H1 (cell line): ENCODE measurements at regions not wholly inside any gene's neighbourhood (a gene's known extent, or its start where the extent isn't known, plus 50 kb on each side); places are given as distances from the start of the nearest gene placed in this dataset.

Experiments used
- CTCF ChIA-PET: fragments of 300-600 bp; sonication (Branson Sonifier 250); formaldehyde crosslinking; loops from one replicate; lab custom pipeline; 2021; ENCODE audit not compliant: partially characterized antibody; lab: Charles Lee
- POLR2A ChIA-PET: fragments of 300-600 bp; sonication (Branson Sonifier 250); formaldehyde crosslinking; loops from one replicate; lab custom pipeline; 2021; ENCODE audit warnings: inconsistent platforms; ENCODE audit not compliant: partially characterized antibody; lab: Charles Lee
- DNase-seq, 2 experiments: peaks; one replicate each; pipeline versions ENCODE4 v3.0.0 to v3.0.0-alpha.2; 2010 to 2022; ENCODE audit warnings: low spot score in 2 of 2, low read depth in 1 of 2, mixed read lengths in 1 of 2
- FAIRE-seq: peaks from 2 replicates; lab custom pipeline; 2011; peaks lifted over from hg19 to GRCh38; lab: Jason Lieb, UNC
- H2AFZ ChIP-seq: 2 replicates; pipeline ENCODE4 v1.8.1; 2012; ENCODE audit warnings: low read length, inconsistent platforms
- H2AK5ac ChIP-seq: 2 replicates; pipeline ENCODE4 v1.6.1; 2013; ENCODE audit warnings: low read depth, low read length
- H2BK120ac ChIP-seq: replicated peaks from 2 replicates; pipeline ENCODE3; 2013; ENCODE audit warnings: low read depth, low read length, inconsistent platforms
- H2BK12ac ChIP-seq: 2 replicates; pipeline ENCODE4 v1.6.1; 2013; ENCODE audit warnings: low read depth, low read length
- H2BK15ac ChIP-seq: 2 replicates; pipeline ENCODE4 v1.6.1; 2013; ENCODE audit warnings: low read length
- H2BK20ac ChIP-seq: 2 replicates; pipeline ENCODE4 v1.6.1; 2013; ENCODE audit warnings: low read length
- H2BK5ac ChIP-seq: 2 replicates; pipeline ENCODE4 v1.6.1; 2013; ENCODE audit warnings: low read depth, low read length
- H3K14ac ChIP-seq: 2 replicates; pipeline ENCODE4 v1.6.1; 2013; ENCODE audit warnings: inconsistent platforms; ENCODE audit not compliant: insufficient read length
- H3K18ac ChIP-seq: 2 replicates; pipeline ENCODE4 v1.6.1; 2013; ENCODE audit warnings: low read length; ENCODE audit errors: extremely low read depth
- H3K23ac ChIP-seq: 2 replicates; pipeline ENCODE4 v1.6.1; 2013; ENCODE audit warnings: inconsistent platforms; ENCODE audit not compliant: insufficient read length
- H3K23me2 ChIP-seq: 2 replicates; pipeline ENCODE4 v1.6.1; 2013; ENCODE audit warnings: low read depth, low read length
- H3K27ac ChIP-seq: 2 replicates; pipeline ENCODE4 v1.6.1; 2011; ENCODE audit warnings: low read depth, low read length, inconsistent platforms
- H3K27me3 ChIP-seq, 4 experiments: replicated peaks in 1 of 4; 1 replicate in 1 of 4; 2 replicates in 3 of 4; pipeline versions ENCODE4 v1.6.1 to v1.8.1; 2011 to 2013; ENCODE audit warnings: low read length in 3 of 4, mild to moderate bottlenecking in 3 of 4, inconsistent platforms in 2 of 4, mixed read lengths in 2 of 4, moderate library complexity in 1 of 4; ENCODE audit not compliant: control insufficient read depth in 3 of 4, insufficient read depth in 3 of 4; ENCODE audit errors: extremely low read depth in 1 of 4
- H3K36me3 ChIP-seq, 4 experiments: 2 replicates each; pipeline versions ENCODE4 v1.6.1 to v1.8.1; 2011 to 2013; ENCODE audit warnings: mild to moderate bottlenecking in 4 of 4, low read length in 3 of 4, moderate library complexity in 2 of 4, control low read depth in 1 of 4, inconsistent platforms in 1 of 4; ENCODE audit not compliant: insufficient read depth in 4 of 4, control insufficient read depth in 2 of 4
- H3K4ac ChIP-seq: replicated peaks from 2 replicates; pipeline ENCODE3; 2013; ENCODE audit warnings: low read length, low read depth, mixed read lengths, inconsistent platforms; ENCODE audit not compliant: insufficient read length
- H3K4me1 ChIP-seq, 4 experiments: replicated peaks in 1 of 4; 1 replicate in 1 of 4; 2 replicates in 3 of 4; pipeline versions ENCODE4 v1.6.1 to v1.8.1; 2011 to 2013; ENCODE audit warnings: low read length in 3 of 4, inconsistent platforms in 2 of 4, mixed read lengths in 1 of 4; ENCODE audit not compliant: insufficient read depth in 4 of 4, control insufficient read depth in 3 of 4
- H3K4me2 ChIP-seq, 2 experiments: 2 replicates each; pipeline versions ENCODE4 v1.6.1 to v1.8.1; 2011 to 2013; ENCODE audit warnings: low read depth in 2 of 2, low read length in 2 of 2, control low read depth in 1 of 2, inconsistent platforms in 1 of 2, mild to moderate bottlenecking in 1 of 2; ENCODE audit not compliant: insufficient read depth in 1 of 2
- H3K4me3 ChIP-seq, 4 experiments: fragments of 200-600, 300-600 bp in 1 of 4; sonication (generic), shearing (Covaris generic), sonication (Bioruptor Twin) in 1 of 4; 2 replicates each; pipeline versions ENCODE4 v1.5.1 to v1.8.1; 2011 to 2016; ENCODE audit warnings: low read length in 4 of 4, low read depth in 3 of 4, control low read depth in 2 of 4, inconsistent platforms in 2 of 4, mild to moderate bottlenecking in 2 of 4, mixed read lengths in 1 of 4, moderate library complexity in 1 of 4; ENCODE audit not compliant: insufficient read depth in 2 of 4; ENCODE audit errors: extremely low read depth in 1 of 4
- H3K56ac ChIP-seq: replicated peaks from 2 replicates; pipeline ENCODE3; 2013; ENCODE audit warnings: low read depth, mild to moderate bottlenecking, mixed read lengths, low read length, inconsistent platforms; ENCODE audit not compliant: insufficient read length
- H3K79me1 ChIP-seq: 2 replicates; pipeline ENCODE4 v1.6.1; 2013; ENCODE audit warnings: low read depth, low read length, control low read depth
- H3K79me2 ChIP-seq, 2 experiments: 2 replicates each; pipeline versions ENCODE4 v1.6.1 to v1.8.1; 2012 to 2013; ENCODE audit warnings: low read length in 2 of 2, mild to moderate bottlenecking in 2 of 2, inconsistent platforms in 1 of 2; ENCODE audit not compliant: insufficient read depth in 2 of 2, control insufficient read depth in 1 of 2
- H3K9ac ChIP-seq, 4 experiments: replicated peaks in 1 of 4; 1 replicate in 1 of 4; 2 replicates in 3 of 4; pipeline versions ENCODE4 v1.6.1 to v1.8.1; 2011 to 2013; ENCODE audit warnings: low read depth in 3 of 4, low read length in 3 of 4, control low read depth in 2 of 4, mild to moderate bottlenecking in 2 of 4, moderate library complexity in 2 of 4, inconsistent platforms in 1 of 4; ENCODE audit errors: extremely low read depth in 1 of 4
- H3K9me3 ChIP-seq, 2 experiments: 2 replicates each; pipeline versions ENCODE4 v1.6.1 to v1.8.1; 2012 to 2013; ENCODE audit warnings: mild to moderate bottlenecking in 2 of 2, moderate library complexity in 2 of 2, control low read depth in 1 of 2, inconsistent platforms in 1 of 2, low read depth in 1 of 2, low read length in 1 of 2, mixed read lengths in 1 of 2; ENCODE audit not compliant: insufficient read depth in 2 of 2
- H4K20me1 ChIP-seq, 2 experiments: replicated peaks in 1 of 2; 2 replicates each; pipeline versions ENCODE3 to v1.8.1; 2011 to 2013; ENCODE audit warnings: inconsistent platforms in 2 of 2, low read length in 2 of 2, mild to moderate bottlenecking in 1 of 2; ENCODE audit not compliant: insufficient read depth in 2 of 2, control insufficient read depth in 1 of 2
- H4K5ac ChIP-seq: 2 replicates; pipeline ENCODE4 v1.6.1; 2013; ENCODE audit warnings: low read length, low read depth, mixed read lengths, inconsistent platforms; ENCODE audit not compliant: insufficient read length
- H4K8ac ChIP-seq: 2 replicates; pipeline ENCODE4 v1.8.0; 2013; ENCODE audit warnings: mild to moderate bottlenecking, moderate library complexity, low read length, inconsistent platforms; ENCODE audit not compliant: insufficient read depth; ENCODE audit errors: extremely low read depth
- H4K91ac ChIP-seq: replicated peaks from 2 replicates; pipeline ENCODE3; 2013; ENCODE audit warnings: low read length, mixed read lengths, inconsistent platforms; ENCODE audit not compliant: insufficient read length
- FOSL1 ChIP-seq: IDR thresholded peaks from 2 replicates; pipeline ENCODE4 v1.6.1; 2011; ENCODE audit warnings: mild to moderate bottlenecking, low read depth, low read length, moderate library complexity; ENCODE audit not compliant: insufficient read depth
- HDAC6 ChIP-seq: IDR thresholded peaks from one replicate; pipeline ENCODE4 v1.7.1; 2012; ENCODE audit warnings: low read depth, mild to moderate bottlenecking, inconsistent platforms, low read length, moderate library complexity
- NANOG ChIP-seq: IDR thresholded peaks from 2 replicates; pipeline ENCODE4 v1.6.1; 2011; ENCODE audit warnings: low read length, low read depth, mild to moderate bottlenecking, inconsistent platforms; ENCODE audit not compliant: insufficient read depth, poor library complexity, severe bottlenecking
- POLR2AphosphoS5 ChIP-seq: IDR thresholded peaks from 2 replicates; pipeline ENCODE4 v1.6.1; 2011; ENCODE audit warnings: low read depth, low read length
- POU5F1 ChIP-seq: IDR thresholded peaks from 2 replicates; pipeline ENCODE4 v1.6.1; 2011; ENCODE audit warnings: low read depth, mild to moderate bottlenecking, low read length, moderate library complexity
- TAF1 ChIP-seq: IDR thresholded peaks from 2 replicates; pipeline ENCODE4 v1.6.1; 2011; ENCODE audit warnings: mild to moderate bottlenecking, low read depth, low read length
- TAF7 ChIP-seq: optimal IDR thresholded peaks from 2 replicates; pipeline ENCODE3; 2011; ENCODE audit warnings: low read depth, mild to moderate bottlenecking, inconsistent platforms, low read length, moderate library complexity, borderline replicate concordance
- TEAD4 ChIP-seq: IDR thresholded peaks from 2 replicates; pipeline ENCODE4 v1.6.1; 2012; ENCODE audit warnings: low read depth, low read length, inconsistent platforms, mixed read lengths
- USF2 ChIP-seq: IDR thresholded peaks from 2 replicates; pipeline ENCODE4 v1.6.1; 2011; ENCODE audit warnings: low read length, improper control_type of control experiment
- WGBS, 2 experiments: shearing (Covaris generic) in 1 of 2; methylation state at CpG; one replicate each; pipeline versions ENCODE4 v1.1.6 to v1.1.7; 2013 to 2015; ENCODE audit warnings: low lambda C conversion rate in 2 of 2, mixed read lengths in 2 of 2, inconsistent platforms in 1 of 2, low coverage in 1 of 2, missing lambda C conversion rate in 1 of 2; ENCODE audit not compliant: insufficient replicate concordance in 2 of 2, insufficient coverage in 1 of 2, insufficient read length in 1 of 2; ENCODE audit errors: extremely low coverage in 1 of 2, missing lambda C conversion rate in 1 of 2; 5-methylcytosine and 5-hydroxymethylcytosine counted together
- TF ChIP-seq, protein P1 (sequence below), 3 experiments: IDR thresholded peaks; 1 replicate in 2 of 3; 2 replicates in 1 of 3; pipeline versions ENCODE4 v1.5.1 to v1.6.1; 2011; ENCODE audit warnings: low read length in 3 of 3, mild to moderate bottlenecking in 3 of 3, inconsistent platforms in 2 of 3, low read depth in 1 of 3, moderate library complexity in 1 of 3; ENCODE audit not compliant: insufficient read depth in 1 of 3; ENCODE audit errors: control extremely low read depth in 1 of 3

DNA sequence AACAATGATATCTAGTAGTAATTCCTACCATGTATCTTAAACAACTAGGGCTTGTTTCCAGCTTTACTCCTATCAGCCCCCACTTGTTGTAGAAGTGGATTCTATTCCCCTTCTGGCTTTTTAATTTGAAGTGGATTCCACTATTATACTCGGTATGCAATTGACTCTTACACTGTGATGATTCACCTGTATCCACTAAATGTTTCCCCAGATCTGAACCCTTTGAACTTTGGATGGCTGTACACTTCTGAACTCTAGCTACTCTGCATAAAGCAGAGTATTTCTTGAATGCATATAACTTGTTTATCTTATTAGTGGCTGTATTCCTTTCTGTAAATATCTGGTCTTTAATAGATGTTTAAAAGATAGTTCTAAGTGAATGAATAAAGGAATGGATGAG is 538.4 kb upstream of the NRSN1 start:
- H3K18ac ChIP-seq: no peak overlapping the region
- no peak overlapping the region for H3K9ac ChIP-seq
- H4K8ac ChIP-seq: no peak overlapping the region
- no peak overlapping the region for H3K4ac ChIP-seq
- no peak overlapping the region for H2AK5ac ChIP-seq
- H3K4me3 ChIP-seq: no peak overlapping the region
- no peak for TF ChIP-seq POLR2AphosphoS5
- no peak for TF ChIP-seq TAF7
- TF ChIP-seq TEAD4: no peak
- TF ChIP-seq POU5F1: no peak
- TF ChIP-seq TAF1: no peak
- TF ChIP-seq HDAC6: no peak
- TF ChIP-seq USF2: no peak
- TF ChIP-seq, protein P1, sequence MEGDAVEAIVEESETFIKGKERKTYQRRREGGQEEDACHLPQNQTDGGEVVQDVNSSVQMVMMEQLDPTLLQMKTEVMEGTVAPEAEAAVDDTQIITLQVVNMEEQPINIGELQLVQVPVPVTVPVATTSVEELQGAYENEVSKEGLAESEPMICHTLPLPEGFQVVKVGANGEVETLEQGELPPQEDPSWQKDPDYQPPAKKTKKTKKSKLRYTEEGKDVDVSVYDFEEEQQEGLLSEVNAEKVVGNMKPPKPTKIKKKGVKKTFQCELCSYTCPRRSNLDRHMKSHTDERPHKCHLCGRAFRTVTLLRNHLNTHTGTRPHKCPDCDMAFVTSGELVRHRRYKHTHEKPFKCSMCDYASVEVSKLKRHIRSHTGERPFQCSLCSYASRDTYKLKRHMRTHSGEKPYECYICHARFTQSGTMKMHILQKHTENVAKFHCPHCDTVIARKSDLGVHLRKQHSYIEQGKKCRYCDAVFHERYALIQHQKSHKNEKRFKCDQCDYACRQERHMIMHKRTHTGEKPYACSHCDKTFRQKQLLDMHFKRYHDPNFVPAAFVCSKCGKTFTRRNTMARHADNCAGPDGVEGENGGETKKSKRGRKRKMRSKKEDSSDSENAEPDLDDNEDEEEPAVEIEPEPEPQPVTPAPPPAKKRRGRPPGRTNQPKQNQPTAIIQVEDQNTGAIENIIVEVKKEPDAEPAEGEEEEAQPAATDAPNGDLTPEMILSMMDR (IDR thresholded peaks at IDR 0.05; ENCODE audit: control extremely low read depth in 1 of 3, insufficient read depth in 1 of 3, low read depth in 1 of 3, low read length in 3 of 3): no peak
- no peak for TF ChIP-seq NANOG
- no peak for TF ChIP-seq FOSL1
- TF ChIP-seq, all 59 proteins: peak for 0
- Histone ChIP-seq H3K79me2 (no peaks in the 10 kb centered on the region), H3K9me3 (no peaks in the 10 kb centered on the region), H3K4me2 (no peak overlapping the region), H4K20me1 (no peaks in the 10 kb centered on the region), H3K23me2 (no peaks in the 10 kb centered on the region), H3K23ac (no peak overlapping the region), H2AFZ (no peak overlapping the region), H4K5ac (no peak overlapping the region), H3K27me3 (no peaks in the 10 kb centered on the region), H3K56ac (no peak overlapping the region), H2BK5ac (no peak overlapping the region), H3K36me3 (no peaks in the 10 kb centered on the region), H2BK20ac (no peak overlapping the region), H3K14ac (no peak overlapping the region), H4K91ac (no peak overlapping the region), H3K79me1 (no peaks in the 10 kb centered on the region), H2BK15ac (no peak overlapping the region), H3K27ac (no peak overlapping the region), H3K4me1 (no peaks in the 10 kb centered on the region), H2BK12ac (no peak overlapping the region), H2BK120ac (no peak overlapping the region)
- FAIRE-seq (no peak), DNase-seq (no peak)
- ChIA-PET CTCF (interaction anchor here (0.7 kb wide), 1 partner anchor 696 kb away, joined by 3 read pairs; no protein-coding TSS in a partner anchor), POLR2A (no interaction called here)
- 93% methylated on average over 1 of the region's 1 CpG; no CpG with 5 or more reads in 1 of the 2 experiments for WGBS, 2 experiments
